Ascending aorta (tissue), 2 donors: ENCODE measurements at regions not wholly inside any gene's neighbourhood (a gene's known extent, or its start where the extent isn't known, plus 50 kb on each side); places are given as distances from the start of the nearest gene placed in this dataset.

Source experiments
- DNase-seq, 2 donors: peaks; one replicate each; pipeline ENCODE4 v3.0.0-alpha.2; 2019; ENCODE audit warnings: low spot score in 2 of 2
- H3K27ac ChIP-seq, 2 donors: fragments of 200-600 bp; sonication (generic); one replicate each; pipeline ENCODE4 v1.5.1; 2016 to 2017; ENCODE audit warnings: mild to moderate bottlenecking in 1 of 2
- H3K27me3 ChIP-seq: fragments of 200-600 bp; sonication (generic); one replicate; pipeline ENCODE4 v1.5.1; 2017
- H3K36me3 ChIP-seq, 2 donors: fragments of 200-600 bp; sonication (generic); one replicate each; pipeline ENCODE4 v1.5.1; 2016
- H3K4me1 ChIP-seq, 2 donors: fragments of 200-600 bp; sonication (generic); one replicate each; pipeline ENCODE4 v1.5.1; 2016 to 2017; ENCODE audit warnings: mild to moderate bottlenecking in 1 of 2
- H3K4me3 ChIP-seq, 2 donors: fragments of 200-600 bp; sonication (generic); one replicate each; pipeline ENCODE4 v1.5.1; 2016 to 2017; ENCODE audit warnings: mild to moderate bottlenecking in 1 of 2
- H3K9me3 ChIP-seq, 2 donors: fragments of 200-600 bp; sonication (generic); one replicate each; pipeline ENCODE4 v1.5.1; 2016
- intact Hi-C: fragments of 100-400 bp; cut with DNase I; formaldehyde crosslinking; loops from one replicate; pipeline ENCODE4 v1.15.1; 2023
- TF ChIP-seq, protein P1 (sequence below), 3 experiments: fragments of 200-600 bp in 2 of 3; fragments of 450-650 bp in 1 of 3; sonication (generic) in 2 of 3; IDR thresholded peaks; one replicate each; pipeline ENCODE4 v1.5.1; 2016 to 2019; ENCODE audit warnings: antibody characterized with exemption in 3 of 3, mild to moderate bottlenecking in 1 of 3, moderate library complexity in 1 of 3

DNA sequence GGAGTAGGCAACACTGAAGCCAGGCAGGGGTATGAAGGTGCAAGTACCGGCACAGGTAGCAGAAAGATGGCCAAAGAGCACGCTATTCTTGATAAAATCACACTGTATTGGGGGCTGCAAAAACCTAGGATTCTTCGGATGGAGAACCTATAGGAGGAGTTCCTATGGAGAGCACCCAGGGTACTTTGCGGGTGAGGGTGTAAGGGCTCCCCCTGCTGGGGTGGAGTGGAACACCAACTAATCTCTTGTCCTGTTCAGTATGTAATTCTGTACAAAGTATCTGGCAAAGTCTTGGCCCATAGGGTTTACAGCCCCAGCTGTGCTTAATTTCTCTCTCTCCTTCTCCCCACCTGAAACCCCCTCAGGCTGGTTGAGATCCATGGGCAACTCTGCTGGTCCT is 393.1 kb upstream of the ASIC2 start:
- DNase-seq = no peak
- Histone ChIP-seq H3K4me1 (no peaks in the 10 kb centered on the region), H3K9me3 (no peaks in the 10 kb centered on the region), H3K27ac (no peak overlapping the region), H3K27me3 (no peaks in the 10 kb centered on the region), H3K4me3 (no peak overlapping the region), H3K36me3 (no peaks in the 10 kb centered on the region)
- intact Hi-C loops = no loop called here
- TF ChIP-seq, protein P1, sequence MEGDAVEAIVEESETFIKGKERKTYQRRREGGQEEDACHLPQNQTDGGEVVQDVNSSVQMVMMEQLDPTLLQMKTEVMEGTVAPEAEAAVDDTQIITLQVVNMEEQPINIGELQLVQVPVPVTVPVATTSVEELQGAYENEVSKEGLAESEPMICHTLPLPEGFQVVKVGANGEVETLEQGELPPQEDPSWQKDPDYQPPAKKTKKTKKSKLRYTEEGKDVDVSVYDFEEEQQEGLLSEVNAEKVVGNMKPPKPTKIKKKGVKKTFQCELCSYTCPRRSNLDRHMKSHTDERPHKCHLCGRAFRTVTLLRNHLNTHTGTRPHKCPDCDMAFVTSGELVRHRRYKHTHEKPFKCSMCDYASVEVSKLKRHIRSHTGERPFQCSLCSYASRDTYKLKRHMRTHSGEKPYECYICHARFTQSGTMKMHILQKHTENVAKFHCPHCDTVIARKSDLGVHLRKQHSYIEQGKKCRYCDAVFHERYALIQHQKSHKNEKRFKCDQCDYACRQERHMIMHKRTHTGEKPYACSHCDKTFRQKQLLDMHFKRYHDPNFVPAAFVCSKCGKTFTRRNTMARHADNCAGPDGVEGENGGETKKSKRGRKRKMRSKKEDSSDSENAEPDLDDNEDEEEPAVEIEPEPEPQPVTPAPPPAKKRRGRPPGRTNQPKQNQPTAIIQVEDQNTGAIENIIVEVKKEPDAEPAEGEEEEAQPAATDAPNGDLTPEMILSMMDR (IDR thresholded peaks at IDR 0.05) = no peak

DNA sequence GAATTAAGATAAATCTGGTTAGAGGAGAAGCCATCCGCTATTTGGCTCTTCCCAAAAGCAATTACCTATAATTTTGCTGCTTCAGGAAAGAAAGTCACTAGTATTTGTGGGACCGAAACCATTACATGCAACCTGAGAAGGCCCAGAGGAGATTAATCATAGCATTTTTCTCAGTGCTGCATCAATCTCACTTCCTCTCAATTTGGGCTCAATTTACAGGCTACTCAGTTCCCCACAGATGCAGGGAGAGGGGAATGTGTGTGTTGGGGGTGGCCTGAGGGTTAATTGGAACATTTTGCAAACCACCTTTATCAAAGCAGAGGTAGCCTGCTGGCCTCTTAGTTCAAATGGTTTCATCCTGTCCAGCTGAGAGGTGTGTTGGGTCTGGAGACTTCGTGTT is 394.7 kb upstream of the ASIC2 start:
- intact Hi-C loops = no loop called here
- Histone ChIP-seq H3K4me3 (no peak overlapping the region), H3K4me1 (no peaks in the 10 kb centered on the region), H3K9me3 (no peaks in the 10 kb centered on the region), H3K27ac (no peak overlapping the region), H3K27me3 (no peaks in the 10 kb centered on the region), H3K36me3 (no peaks in the 10 kb centered on the region)
- no peak for DNase-seq
- TF ChIP-seq, protein P1 (IDR thresholded peaks at IDR 0.05) = no peak

DNA sequence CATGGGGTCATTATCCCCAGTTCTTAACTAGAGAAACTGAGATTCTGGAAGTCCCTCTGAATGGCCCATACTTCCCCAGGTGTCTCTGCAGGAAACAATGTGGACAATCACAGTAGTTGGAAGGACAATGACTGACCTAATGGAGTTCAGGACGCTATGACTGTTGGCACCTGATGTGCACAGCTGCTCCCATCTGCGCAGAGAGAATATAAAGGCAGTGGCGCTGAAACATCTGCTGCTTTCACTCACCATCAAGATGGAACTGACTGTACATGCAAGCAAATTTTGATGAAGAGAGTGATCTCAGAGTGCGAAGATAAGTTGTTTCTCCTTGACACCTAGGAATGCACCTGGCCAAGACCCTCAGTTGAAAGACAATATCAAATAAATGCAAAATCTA is 395.7 kb upstream of the ASIC2 start:
- no peak overlapping the region for H3K4me3 ChIP-seq
- no peaks in the 10 kb centered on the region for H3K9me3 ChIP-seq
- no peak overlapping the region for H3K27ac ChIP-seq
- DNase-seq = no peak
- H3K4me1 ChIP-seq = no peaks in the 10 kb centered on the region
- no peaks in the 10 kb centered on the region for H3K27me3 ChIP-seq
- intact Hi-C loops = no loop called here
- TF ChIP-seq, protein P1 (IDR thresholded peaks at IDR 0.05) = no peak
- H3K36me3 ChIP-seq = no peaks in the 10 kb centered on the region

DNA sequence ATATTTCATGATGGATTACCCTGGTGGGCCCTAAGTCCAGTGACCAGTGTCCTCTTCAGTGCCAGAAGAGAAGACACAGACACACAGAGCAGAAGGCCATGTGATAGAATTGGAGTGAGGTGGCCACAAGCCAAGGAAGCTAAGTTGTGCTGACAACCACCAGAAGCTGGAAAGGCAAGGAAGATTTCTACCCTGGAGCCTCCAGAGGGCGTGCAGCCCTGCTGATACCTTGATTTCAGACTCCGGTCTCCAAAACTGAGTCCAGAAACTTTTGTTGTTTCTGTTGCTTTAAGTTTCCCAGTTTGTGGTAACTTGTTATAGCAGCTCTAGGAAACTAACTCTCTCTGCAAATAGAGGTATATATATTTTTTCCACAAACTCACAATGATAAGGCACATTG is 396.6 kb upstream of the ASIC2 start:
- no peak overlapping the region for H3K27ac ChIP-seq
- H3K4me1 ChIP-seq = no peaks in the 10 kb centered on the region
- no peak for DNase-seq
- no peak overlapping the region for H3K4me3 ChIP-seq
- H3K9me3 ChIP-seq = no peaks in the 10 kb centered on the region
- no peaks in the 10 kb centered on the region for H3K27me3 ChIP-seq
- intact Hi-C loops = no loop called here
- no peaks in the 10 kb centered on the region for H3K36me3 ChIP-seq
- TF ChIP-seq, protein P1 (IDR thresholded peaks at IDR 0.05) = no peak

DNA sequence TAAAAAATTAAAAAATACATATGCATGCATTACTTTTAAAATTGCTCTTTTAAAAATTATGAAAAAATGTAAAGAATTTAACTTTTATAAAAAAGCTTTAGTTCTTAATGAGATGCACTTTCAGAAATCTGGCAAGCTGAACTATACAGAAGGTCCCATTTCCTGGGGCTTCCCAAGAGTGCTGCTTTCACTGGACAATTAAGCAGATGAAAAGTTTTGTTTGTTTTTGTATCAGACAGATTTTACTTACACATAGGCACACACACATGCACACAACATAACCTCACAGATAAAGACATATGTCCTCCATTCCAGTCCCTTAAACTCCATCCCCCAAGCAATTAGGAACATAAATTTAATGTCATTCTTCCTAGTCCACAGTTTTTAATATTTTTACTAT is 402.3 kb upstream of the ASIC2 start:
- no peak for DNase-seq
- Histone ChIP-seq H3K4me1 (no peaks in the 10 kb centered on the region), H3K4me3 (no peak overlapping the region), H3K27me3 (no peaks in the 10 kb centered on the region), H3K9me3 (no peaks in the 10 kb centered on the region), H3K36me3 (no peaks in the 10 kb centered on the region), H3K27ac (no peak overlapping the region)
- TF ChIP-seq, protein P1 (IDR thresholded peaks at IDR 0.05) = no peak
- intact Hi-C loops = no loop called here

DNA sequence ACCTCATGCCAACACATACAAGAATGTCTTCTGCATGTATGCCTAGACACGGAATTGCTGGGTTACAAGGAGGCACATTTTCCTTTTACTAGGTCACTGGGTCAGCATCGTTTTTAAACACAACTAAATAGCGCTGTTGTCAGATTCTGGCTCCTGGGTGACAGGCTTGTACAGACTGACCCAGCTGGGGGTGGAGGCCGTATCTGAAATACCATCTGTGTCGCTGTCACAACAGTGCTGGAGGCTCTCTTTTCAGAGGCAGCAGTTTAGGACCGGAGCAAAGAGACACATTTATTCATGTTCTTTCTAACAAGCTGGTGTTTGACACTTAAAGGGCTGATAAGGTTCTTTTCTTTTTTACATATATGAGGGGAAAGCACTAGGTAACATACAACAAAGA is 403.0 kb upstream of the ASIC2 start:
- intact Hi-C loops = no loop called here
- TF ChIP-seq, protein P1 (IDR thresholded peaks at IDR 0.05) = no peak
- no peaks in the 10 kb centered on the region for H3K27me3 ChIP-seq
- no peaks in the 10 kb centered on the region for H3K9me3 ChIP-seq
- no peaks in the 10 kb centered on the region for H3K36me3 ChIP-seq
- H3K27ac ChIP-seq = no peak overlapping the region
- no peaks in the 10 kb centered on the region for H3K4me1 ChIP-seq
- DNase-seq = no peak
- H3K4me3 ChIP-seq = no peak overlapping the region
